LNCAP (cell line): ENCODE measurements at regions not wholly inside any gene's neighbourhood (a gene's known extent, or its start where the extent isn't known, plus 50 kb on each side); places are given as distances from the start of the nearest gene placed in this dataset.
A peak's percentile ranks its signal among the peaks of the same experiment; 100 is the strongest.

Source experiments
- CTCF ChIP-seq: fragments of 450-650 bp; IDR thresholded peaks from 2 replicates; pipeline ENCODE4 v1.5.1; 2017; ENCODE audit warnings: mild to moderate bottlenecking

- no peak for TF ChIP-seq CTCF
Measured at GRCh38 chr7:61111-61510, 131.3 kb upstream of the FAM20C start.

GRCh38 chr7:61576-62360 lies 130.6 kb upstream of the FAM20C start:
- no peak for TF ChIP-seq CTCF

GRCh38 chr7:62361-63116 lies 129.8 kb upstream of the FAM20C start:
- TF ChIP-seq CTCF: no peak

- TF ChIP-seq CTCF: no peak
Measured at GRCh38 chr7:63117-63480, 129.3 kb upstream of the FAM20C start.

GRCh38 chr7:63521-64021 lies 128.8 kb upstream of the FAM20C start:
- TF ChIP-seq CTCF: no peak

- peak; percentile 37; the same call in 1 of the 2 replicates for TF ChIP-seq CTCF
Measured at GRCh38 chr7:64098-64915, 128.1 kb upstream of the FAM20C start.

GRCh38 chr7:64916-65341 lies 127.4 kb upstream of the FAM20C start:
- no peak for TF ChIP-seq CTCF
